HEK293 (cell line): ENCODE measurements at regions not wholly inside any gene's neighbourhood (a gene's known extent, or its start where the extent isn't known, plus 50 kb on each side); places are given as distances from the start of the nearest gene placed in this dataset.

ENCODE experiments used
- CTCF ChIP-seq: fragments of 450-650 bp; formaldehyde crosslinking; IDR thresholded peaks from 2 replicates; pipeline ENCODE4 v1.5.1; 2016; ENCODE audit warnings: missing biosample characterization, missing genetic modification characterization
- GFI1B ChIP-seq: fragments of 450-650 bp; formaldehyde crosslinking; IDR thresholded peaks from 2 replicates; pipeline ENCODE4 v1.5.1; 2016; ENCODE audit warnings: missing biosample characterization, missing genetic modification characterization
- KLF1 ChIP-seq: fragments of 450-650 bp; formaldehyde crosslinking; IDR thresholded peaks from 2 replicates; pipeline ENCODE4 v1.5.1; 2016; ENCODE audit warnings: missing biosample characterization, missing genetic modification characterization
- ZNF121 ChIP-seq: fragments of 450-650 bp; formaldehyde crosslinking; IDR thresholded peaks from 2 replicates; pipeline ENCODE4 v1.5.1; 2016; ENCODE audit warnings: missing biosample characterization, missing genetic modification characterization
- ZNF335 ChIP-seq: fragments of 450-650 bp; formaldehyde crosslinking; conservative IDR thresholded peaks from 2 replicates; pipeline ENCODE4 v1.5.1; 2016; ENCODE audit warnings: missing biosample characterization, missing genetic modification characterization
- ZNF670 ChIP-seq: fragments of 450-650 bp; formaldehyde crosslinking; IDR thresholded peaks from 2 replicates; pipeline ENCODE4 v1.5.1; 2016; ENCODE audit warnings: missing biosample characterization, missing genetic modification characterization, low read depth
- ZNF792 ChIP-seq: fragments of 450-650 bp; formaldehyde crosslinking; IDR thresholded peaks from 2 replicates; pipeline ENCODE4 v1.5.1; 2016; ENCODE audit warnings: missing biosample characterization, missing genetic modification characterization

DNA sequence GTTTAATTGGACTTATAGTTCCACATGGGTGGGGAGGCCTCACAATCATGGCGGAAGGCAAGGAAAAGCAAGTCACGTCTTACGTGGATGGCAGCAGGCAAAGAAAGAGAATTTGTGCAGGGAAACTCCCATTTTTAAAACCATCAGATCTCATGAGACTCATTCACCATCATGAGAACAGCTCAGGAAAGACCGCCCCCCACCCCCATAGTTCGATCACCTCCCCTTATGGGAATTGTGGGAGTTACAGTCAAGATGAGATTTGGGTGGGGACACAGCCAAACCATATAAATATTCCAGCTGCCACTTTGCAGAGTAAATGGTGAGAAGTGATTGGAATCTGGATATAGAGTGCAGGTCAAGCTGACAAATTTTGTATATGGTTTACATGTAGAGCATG lies 187.4 kb downstream of the ARL4C start:
- no peak for TF ChIP-seq GFI1B (tag by site-specific recombination)
- no peak for TF ChIP-seq CTCF (tag by site-specific recombination)
- TF ChIP-seq KLF1 (tag by site-specific recombination): no peak
- no peak for TF ChIP-seq ZNF670 (tag by site-specific recombination)
- no peak for TF ChIP-seq ZNF121 (tag by site-specific recombination)
- no peak for TF ChIP-seq ZNF792
- TF ChIP-seq ZNF335 (tag by site-specific recombination): no peak
